ENCODE measurements at regions not wholly inside any gene's neighbourhood (a gene's known extent, or its start where the extent isn't known, plus 50 kb on each side); places are given as distances from the start of the nearest gene placed in this dataset.

DNA sequence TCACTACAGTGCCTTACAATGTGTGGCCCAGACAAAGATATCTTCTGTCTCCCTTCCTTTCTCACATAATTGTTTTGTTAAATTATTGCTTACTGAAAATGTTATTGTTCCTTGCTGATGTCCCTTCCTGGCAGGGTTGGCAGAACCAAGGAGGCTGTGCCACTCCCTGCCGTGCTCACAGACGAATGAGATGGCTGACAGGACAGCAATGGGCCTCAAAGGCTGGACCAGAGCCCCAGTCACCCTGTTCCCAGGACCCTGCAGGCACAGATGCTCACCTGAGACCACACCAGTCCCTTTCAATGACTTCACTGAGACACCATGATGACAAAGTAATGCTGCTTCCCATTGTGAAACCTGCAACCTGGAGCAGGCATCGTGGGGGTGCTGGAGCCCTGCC lies 375.1 kb downstream of the HACE1 start:
- TF ChIP-seq CTCF (IDR thresholded peaks at IDR 0.05; ENCODE audit: poor library complexity, severe bottlenecking) (no peak), EZH2 (IDR thresholded peaks at IDR 0.05; ENCODE audit: borderline replicate concordance, insufficient read depth, low read length, poor library complexity, severe bottlenecking) (no peak), SMC3 (conservative IDR thresholded peaks at IDR 0.05; ENCODE audit: poor library complexity) (no peak), TAF1 (IDR thresholded peaks at IDR 0.05; ENCODE audit: low read depth) (no peak), POLR2AphosphoS5 (IDR thresholded peaks at IDR 0.05) (no peak), EP300 (conservative IDR thresholded peaks at IDR 0.05; ENCODE audit: poor library complexity, severe bottlenecking) (no peak)
